Central memory CD8-positive, alpha-beta T cell (primary cell): ENCODE measurements at regions not wholly inside any gene's neighbourhood (a gene's known extent, or its start where the extent isn't known, plus 50 kb on each side); places are given as distances from the start of the nearest gene placed in this dataset.
"Not testable (repeated sequence)": the region's sequence is repeated elsewhere in the genome, so short reads cannot be mapped to it uniquely, and the experiment has no call there.

Source experiments
- ATAC-seq: fragments of 150-1000 bp; cut with Tn5 transposase; replicated peaks from 2 replicates; pipeline ENCODE4 v1.10.0; 2022; ENCODE audit warnings: mild to moderate bottlenecking, moderate FRiP score, moderate number of reproducible peaks; ENCODE audit not compliant: poor library complexity, severe bottlenecking; ENCODE audit errors: extremely low read depth
- DNase-seq, 2 donors: peaks; one replicate each; pipeline ENCODE4 v3.0.0; 2021; ENCODE audit warnings: low spot score in 2 of 2
- H3K27ac Mint-ChIP-seq: one replicate; pipeline ENCODE4 v1.8.0; 2022; ENCODE audit warnings: low read depth, mild to moderate bottlenecking, moderate library complexity, mixed read lengths
- H3K27me3 Mint-ChIP-seq: one replicate; pipeline ENCODE4 v1.8.0; 2022; ENCODE audit warnings: mixed read lengths
- H3K36me3 Mint-ChIP-seq: one replicate; pipeline ENCODE4 v1.8.0; 2022; ENCODE audit warnings: mild to moderate bottlenecking, moderate library complexity, mixed read lengths; ENCODE audit not compliant: insufficient read depth
- H3K4me1 Mint-ChIP-seq: one replicate; pipeline ENCODE4 v1.8.0; 2022; ENCODE audit warnings: mixed read lengths
- H3K4me3 Mint-ChIP-seq: one replicate; pipeline ENCODE4 v1.8.0; 2022; ENCODE audit warnings: mild to moderate bottlenecking, moderate library complexity, mixed read lengths
- H3K9me3 Mint-ChIP-seq: one replicate; pipeline ENCODE4 v1.8.0; 2022; ENCODE audit warnings: mixed read lengths

GRCh38 chr5:12615141-12615820 lies 711.0 kb upstream of the CTNND2 start:
- no peaks in the 10 kb centered on the region for H3K27me3 Mint-ChIP-seq
- ATAC-seq (no peak), DNase-seq (no peak)
- no peak overlapping the region for H3K27ac Mint-ChIP-seq
- no peak overlapping the region for H3K4me3 Mint-ChIP-seq
- H3K4me1 Mint-ChIP-seq = no peaks in the 10 kb centered on the region
- peaks cover 13% of the 10 kb centered on the region for H3K9me3 Mint-ChIP-seq
- no peaks in the 10 kb centered on the region for H3K36me3 Mint-ChIP-seq

- Mint-ChIP-seq H3K36me3 (no peaks in the 10 kb centered on the region), H3K27ac (no peak overlapping the region), H3K4me3 (no peak overlapping the region), H3K4me1 (no peaks in the 10 kb centered on the region), H3K9me3 (peaks cover 13% of the 10 kb centered on the region), H3K27me3 (no peaks in the 10 kb centered on the region)
- DNase-seq (no peak), ATAC-seq (no peak)
Measured at GRCh38 chr5:12614608-12615007, 710.4 kb upstream of the CTNND2 start.

GRCh38 chr5:12611132-12611531 lies 706.9 kb upstream of the CTNND2 start:
- ATAC-seq (no peak), DNase-seq (no peak)
- H3K36me3 Mint-ChIP-seq = no peaks in the 10 kb centered on the region
- peaks cover 19% of the 10 kb centered on the region for H3K9me3 Mint-ChIP-seq
- no peaks in the 10 kb centered on the region for H3K27me3 Mint-ChIP-seq
- no peaks in the 10 kb centered on the region for H3K4me1 Mint-ChIP-seq
- H3K4me3 Mint-ChIP-seq = no peak overlapping the region
- no peak overlapping the region for H3K27ac Mint-ChIP-seq

- not testable (repeated sequence) for H3K4me3 Mint-ChIP-seq, H3K27me3 Mint-ChIP-seq, H3K27ac Mint-ChIP-seq, H3K4me1 Mint-ChIP-seq, ATAC-seq, DNase-seq, H3K36me3 Mint-ChIP-seq
- H3K9me3 Mint-ChIP-seq = peaks cover 23% of the 10 kb centered on the region
Measured at GRCh38 chr5:12607817-12608216, 703.6 kb upstream of the CTNND2 start.

- Mint-ChIP-seq H3K9me3 (peaks cover 4% of the 10 kb centered on the region), H3K36me3 (no peaks in the 10 kb centered on the region), H3K27me3 (no peaks in the 10 kb centered on the region), H3K4me1 (no peaks in the 10 kb centered on the region), H3K4me3 (no peak overlapping the region), H3K27ac (no peak overlapping the region)
- ATAC-seq (no peak), DNase-seq (no peak)
Measured at GRCh38 chr5:12592228-12592627, 688.0 kb upstream of the CTNND2 start.

DNA sequence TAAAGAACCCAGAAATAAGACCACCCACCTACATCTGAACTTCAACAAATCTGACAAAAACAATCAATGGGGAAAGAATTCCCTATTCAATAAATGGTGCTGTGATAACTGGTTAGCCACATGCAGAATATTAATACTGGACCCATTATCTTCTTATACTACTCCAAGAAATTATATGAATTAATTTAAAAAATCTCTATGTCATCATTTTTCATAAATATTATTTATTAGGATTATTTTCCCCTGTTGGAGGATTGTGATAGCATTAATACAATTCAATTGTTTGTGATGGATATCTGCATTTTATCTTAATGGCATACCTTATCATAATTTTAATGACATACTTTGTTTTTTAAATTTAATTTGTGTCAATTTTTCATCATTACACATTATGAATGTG lies 682.2 kb upstream of the CTNND2 start:
- Mint-ChIP-seq H3K4me1 (no peaks in the 10 kb centered on the region), H3K36me3 (no peaks in the 10 kb centered on the region), H3K4me3 (no peak overlapping the region), H3K9me3 (no peaks in the 10 kb centered on the region), H3K27me3 (no peaks in the 10 kb centered on the region), H3K27ac (no peak overlapping the region)
- ATAC-seq (no peak), DNase-seq (no peak)

DNA sequence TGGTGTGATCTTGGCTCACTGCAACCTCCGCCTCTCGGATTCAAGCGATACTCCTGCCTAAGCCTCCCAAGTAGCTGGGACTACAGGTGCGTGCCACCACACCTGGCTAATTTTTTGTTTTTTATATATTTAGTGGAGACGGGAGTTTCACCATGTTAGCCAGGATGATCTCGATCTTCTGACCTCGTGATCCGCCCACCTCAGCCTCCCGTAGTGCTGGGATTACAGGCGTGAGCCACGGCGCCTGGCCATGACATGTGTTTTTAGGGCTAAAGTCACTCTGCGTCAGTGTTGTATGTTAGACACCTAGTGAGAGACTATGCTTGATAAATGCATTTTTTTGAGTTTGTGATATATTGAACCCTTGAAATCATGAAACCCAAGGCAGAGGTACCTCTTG lies 674.6 kb upstream of the CTNND2 start:
- ATAC-seq, H3K27ac Mint-ChIP-seq, H3K27me3 Mint-ChIP-seq: not testable (repeated sequence)

GRCh38 chr5:12576953-12577352 lies 672.7 kb upstream of the CTNND2 start:
- H3K4me1 Mint-ChIP-seq = not testable (repeated sequence)

More for the DNA sequence above, 674.6 kb upstream of the CTNND2 start:
- H3K36me3 Mint-ChIP-seq, H3K4me3 Mint-ChIP-seq, H3K9me3 Mint-ChIP-seq, DNase-seq, H3K4me1 Mint-ChIP-seq: not testable (repeated sequence)

DNA sequence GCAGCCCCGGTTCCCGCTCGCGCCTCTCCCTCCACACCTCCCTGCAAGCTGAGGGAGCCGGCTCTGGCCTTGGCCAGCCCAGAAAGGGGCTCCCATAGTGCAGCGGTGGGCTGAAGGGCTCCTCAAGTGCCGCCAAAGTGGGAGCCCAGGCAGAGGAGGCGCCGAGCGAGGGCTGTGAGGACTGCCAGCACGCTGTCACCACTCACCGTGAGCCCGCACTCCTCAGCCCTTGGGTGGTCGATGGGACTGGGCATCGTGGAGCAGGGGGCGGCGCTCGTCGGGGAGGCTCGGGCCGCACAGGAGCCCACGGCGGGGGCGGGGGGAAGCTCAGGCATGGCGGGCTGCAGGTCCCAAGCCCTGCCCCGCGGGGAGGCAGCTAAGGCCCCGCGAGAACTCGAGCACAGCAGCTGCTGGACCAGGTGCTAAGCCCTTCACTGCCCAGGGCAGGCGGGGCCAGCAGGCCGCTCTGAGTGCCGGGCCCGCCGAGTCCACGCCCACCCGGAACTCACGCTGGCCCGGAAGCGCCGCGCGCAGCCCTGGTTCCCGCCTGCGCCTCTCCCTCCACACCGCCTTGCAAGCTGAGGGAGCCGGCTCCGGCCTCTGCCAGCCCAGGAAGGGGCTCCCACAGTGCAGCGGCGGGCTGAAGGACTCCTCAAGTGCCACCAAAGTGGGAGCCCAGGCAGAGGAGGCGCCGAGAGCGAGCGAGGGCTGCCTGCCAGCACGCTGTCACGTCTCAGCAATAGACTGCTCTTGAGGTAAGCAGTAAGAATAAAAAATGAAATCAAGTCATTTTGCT lies 670.2 kb upstream of the CTNND2 start:
- not testable (repeated sequence) for H3K27me3 Mint-ChIP-seq, H3K27ac Mint-ChIP-seq, H3K36me3 Mint-ChIP-seq, H3K9me3 Mint-ChIP-seq, H3K4me3 Mint-ChIP-seq, ATAC-seq, H3K4me1 Mint-ChIP-seq, DNase-seq

More at GRCh38 chr5:12576953-12577352, 672.7 kb upstream of the CTNND2 start:
- not testable (repeated sequence) for H3K4me3 Mint-ChIP-seq, DNase-seq, H3K27me3 Mint-ChIP-seq, H3K9me3 Mint-ChIP-seq, H3K27ac Mint-ChIP-seq, H3K36me3 Mint-ChIP-seq, ATAC-seq

GRCh38 chr5:12573916-12574297 lies 669.7 kb upstream of the CTNND2 start:
- DNase-seq, H3K9me3 Mint-ChIP-seq, H3K36me3 Mint-ChIP-seq, H3K27me3 Mint-ChIP-seq, ATAC-seq, H3K27ac Mint-ChIP-seq, H3K4me1 Mint-ChIP-seq, H3K4me3 Mint-ChIP-seq: not testable (repeated sequence)

GRCh38 chr5:12570688-12571087 lies 666.4 kb upstream of the CTNND2 start:
- no peak overlapping the region for H3K27ac Mint-ChIP-seq
- no peaks in the 10 kb centered on the region for H3K4me1 Mint-ChIP-seq
- peaks cover 8% of the 10 kb centered on the region for H3K9me3 Mint-ChIP-seq
- H3K36me3 Mint-ChIP-seq = no peaks in the 10 kb centered on the region
- H3K4me3 Mint-ChIP-seq = no peak overlapping the region
- H3K27me3 Mint-ChIP-seq = no peaks in the 10 kb centered on the region
- ATAC-seq = no peak
- no peak for DNase-seq

- ATAC-seq (no peak), DNase-seq (no peak)
- H3K4me1 Mint-ChIP-seq = no peaks in the 10 kb centered on the region
- no peak overlapping the region for H3K27ac Mint-ChIP-seq
- no peaks in the 10 kb centered on the region for H3K36me3 Mint-ChIP-seq
- H3K9me3 Mint-ChIP-seq = peaks cover 8% of the 10 kb centered on the region
- no peak overlapping the region for H3K4me3 Mint-ChIP-seq
- no peaks in the 10 kb centered on the region for H3K27me3 Mint-ChIP-seq
Measured at GRCh38 chr5:12566441-12566840, 662.2 kb upstream of the CTNND2 start.

GRCh38 chr5:12557012-12557411 lies 652.8 kb upstream of the CTNND2 start:
- DNase-seq = no peak
- Mint-ChIP-seq H3K36me3 (no peaks in the 10 kb centered on the region), H3K9me3 (peaks cover 5% of the 10 kb centered on the region), H3K4me1 (no peaks in the 10 kb centered on the region), H3K4me3 (no peak overlapping the region), H3K27me3 (no peaks in the 10 kb centered on the region), H3K27ac (no peak overlapping the region)
- no peak for ATAC-seq
